ENCODE measurements at regions not wholly inside any gene's neighbourhood (a gene's known extent, or its start where the extent isn't known, plus 50 kb on each side); places are given as distances from the start of the nearest gene placed in this dataset.

GRCh38 chr21:33168886-33169285 is 60.9 kb upstream of the IFNAR2 start:
- Histone ChIP-seq H3K27ac (ENCODE audit: low read depth) (no peak overlapping the region), H3K4me2 (no peak overlapping the region), H4K20me1 (replicated peaks; ENCODE audit: insufficient read depth) (no peaks in the 10 kb centered on the region), H3K9me2 (ENCODE audit: insufficient read depth) (no peaks in the 10 kb centered on the region), H3K4me3 (no peak overlapping the region), H3F3A (replicated peaks; ENCODE audit: low read depth) (no peaks in the 10 kb centered on the region), H3K27me3 (ENCODE audit: insufficient read depth) (no peaks in the 10 kb centered on the region), H2AFZ (no peak overlapping the region), H3K4me1 (ENCODE audit: insufficient read depth) (no peaks in the 10 kb centered on the region), H3K36me3 (ENCODE audit: insufficient read depth) (no peaks in the 10 kb centered on the region), H3K79me2 (replicated peaks; ENCODE audit: insufficient read depth) (no peaks in the 10 kb centered on the region)
- DNase-seq (ENCODE audit: low spot score) (no peak), ATAC-seq (no peak)
- Mint-ChIP-seq H3K27ac (no peak overlapping the region), H3K4me3 (no peak overlapping the region), H3K27me3 (ENCODE audit: insufficient read depth, low read depth, poor library complexity) (peaks cover 3% of the 10 kb centered on the region), H3K4me1 (no peaks in the 10 kb centered on the region), H3K9me3 (no peaks in the 10 kb centered on the region), H3K36me3 (ENCODE audit: low read depth) (no peaks in the 10 kb centered on the region)
- TF ChIP-seq CTCF (conservative IDR thresholded peaks at IDR 0.05; ENCODE audit: low read depth in 2 of 2) = no peak

GRCh38 chr21:33169359-33169758 is 60.4 kb upstream of the IFNAR2 start:
- H3K4me1 ChIP-seq (ENCODE audit: insufficient read depth) = no peaks in the 10 kb centered on the region
- no peak for TF ChIP-seq REST (IDR thresholded peaks at IDR 0.05; ENCODE audit: unreplicated experiment)
- DNase-seq (ENCODE audit: low spot score) = no peak
- no peaks in the 10 kb centered on the region for H3F3A ChIP-seq (replicated peaks; ENCODE audit: low read depth)
- H3K36me3 ChIP-seq (ENCODE audit: insufficient read depth) = no peaks in the 10 kb centered on the region
- H3K9me2 ChIP-seq (ENCODE audit: insufficient read depth) = no peaks in the 10 kb centered on the region
- no peaks in the 10 kb centered on the region for H3K9me3 Mint-ChIP-seq
- H3K4me3 ChIP-seq = no peak overlapping the region
- H3K27ac ChIP-seq (ENCODE audit: low read depth) = no peak overlapping the region
- no peaks in the 10 kb centered on the region for H3K79me2 ChIP-seq (replicated peaks; ENCODE audit: insufficient read depth)
- H3K4me2 ChIP-seq = no peak overlapping the region
- ATAC-seq = no peak
- H4K20me1 ChIP-seq (replicated peaks; ENCODE audit: insufficient read depth) = no peaks in the 10 kb centered on the region
- no peak overlapping the region for H2AFZ ChIP-seq
- no peak overlapping the region for H3K27ac Mint-ChIP-seq
- H3K36me3 Mint-ChIP-seq (ENCODE audit: low read depth) = no peaks in the 10 kb centered on the region
- peaks cover 3% of the 10 kb centered on the region for H3K27me3 Mint-ChIP-seq (ENCODE audit: insufficient read depth, low read depth, poor library complexity)
- H3K4me3 Mint-ChIP-seq = no peak overlapping the region
- no peaks in the 10 kb centered on the region for H3K4me1 Mint-ChIP-seq
- no peaks in the 10 kb centered on the region for H3K27me3 ChIP-seq (ENCODE audit: insufficient read depth)

- Histone ChIP-seq H3K27ac (ENCODE audit: low read depth) (no peak overlapping the region), H3F3A (replicated peaks; ENCODE audit: low read depth) (no peaks in the 10 kb centered on the region), H3K4me3 (no peak overlapping the region), H3K79me2 (replicated peaks; ENCODE audit: insufficient read depth) (no peaks in the 10 kb centered on the region), H3K4me1 (ENCODE audit: insufficient read depth) (no peaks in the 10 kb centered on the region), H2AFZ (peak overlapping the region; percentile 74; the same call in 1 of the 2 replicates), H3K4me2 (no peak overlapping the region), H3K36me3 (ENCODE audit: insufficient read depth) (no peaks in the 10 kb centered on the region), H4K20me1 (replicated peaks; ENCODE audit: insufficient read depth) (no peaks in the 10 kb centered on the region), H3K9me2 (ENCODE audit: insufficient read depth) (no peaks in the 10 kb centered on the region), H3K27me3 (ENCODE audit: insufficient read depth) (no peaks in the 10 kb centered on the region)
- H3K36me3 Mint-ChIP-seq (ENCODE audit: low read depth) = no peaks in the 10 kb centered on the region
- peak; percentile 44 for ATAC-seq
- no peaks in the 10 kb centered on the region for H3K9me3 Mint-ChIP-seq
- no peaks in the 10 kb centered on the region for H3K4me1 Mint-ChIP-seq
- H3K4me3 Mint-ChIP-seq = no peak overlapping the region
- TF ChIP-seq POLR2AphosphoS5 (IDR thresholded peaks at IDR 0.05; ENCODE audit: low read depth) (no peak), NANOG (IDR thresholded peaks at IDR 0.05; ENCODE audit: borderline replicate concordance) (no peak), EZH2phosphoT487 (IDR thresholded peaks at IDR 0.05; ENCODE audit: unreplicated experiment) (no peak)
- H3K27ac Mint-ChIP-seq = no peak overlapping the region
- DNase-seq (ENCODE audit: low spot score) = no peak
- peaks cover 2% of the 10 kb centered on the region for H3K27me3 Mint-ChIP-seq (ENCODE audit: insufficient read depth, low read depth, poor library complexity)
Measured at GRCh38 chr21:33171616-33172169, 58.0 kb upstream of the IFNAR2 start.
